ACC112 (cell line): ENCODE measurements at regions not wholly inside any gene's neighbourhood (a gene's known extent, or its start where the extent isn't known, plus 50 kb on each side); places are given as distances from the start of the nearest gene placed in this dataset.
A peak's percentile ranks its signal among the peaks of the same experiment; 100 is the strongest.

Source experiments
- H2AFZ ChIP-seq: fragments of 200-600 bp; sonication (generic); one replicate; pipeline ENCODE4 v1.6.0; 2017; ENCODE audit warnings: antibody characterized with exemption, low read length; ENCODE audit not compliant: unreplicated experiment
- H3K27ac ChIP-seq: fragments of 200-600 bp; sonication (generic); 2 replicates; pipeline ENCODE4 v1.5.1; 2014; ENCODE audit warnings: low read depth, mild to moderate bottlenecking, antibody characterized with exemption, low read length, moderate library complexity
- H3K27me3 ChIP-seq: fragments of 200-600 bp; sonication (generic); 2 replicates; pipeline ENCODE4 v1.6.1; 2014; ENCODE audit warnings: mild to moderate bottlenecking, antibody characterized with exemption, low read length, moderate library complexity, mixed read lengths; ENCODE audit not compliant: insufficient read depth
- H3K36me3 ChIP-seq: fragments of 200-600 bp; sonication (generic); 2 replicates; pipeline ENCODE4 v1.6.1; 2016; ENCODE audit warnings: mild to moderate bottlenecking, antibody characterized with exemption, low read length, moderate library complexity, mixed read lengths; ENCODE audit not compliant: insufficient read depth
- H3K4me1 ChIP-seq: fragments of 200-600 bp; sonication (generic); one replicate; pipeline ENCODE4 v1.6.1; 2016; ENCODE audit warnings: low read length, mixed read lengths; ENCODE audit not compliant: insufficient read depth, unreplicated experiment, control insufficient read depth
- H3K4me3 ChIP-seq: fragments of 200-600 bp; sonication (generic); 2 replicates; pipeline ENCODE4 v1.5.1; 2014; ENCODE audit warnings: mild to moderate bottlenecking, low read depth, low read length
- H3K79me2 ChIP-seq: fragments of 200-600 bp; sonication (generic); one replicate; pipeline ENCODE4 v1.6.0; 2016; ENCODE audit warnings: low read length; ENCODE audit not compliant: control insufficient read depth, unreplicated experiment, insufficient read depth

DNA sequence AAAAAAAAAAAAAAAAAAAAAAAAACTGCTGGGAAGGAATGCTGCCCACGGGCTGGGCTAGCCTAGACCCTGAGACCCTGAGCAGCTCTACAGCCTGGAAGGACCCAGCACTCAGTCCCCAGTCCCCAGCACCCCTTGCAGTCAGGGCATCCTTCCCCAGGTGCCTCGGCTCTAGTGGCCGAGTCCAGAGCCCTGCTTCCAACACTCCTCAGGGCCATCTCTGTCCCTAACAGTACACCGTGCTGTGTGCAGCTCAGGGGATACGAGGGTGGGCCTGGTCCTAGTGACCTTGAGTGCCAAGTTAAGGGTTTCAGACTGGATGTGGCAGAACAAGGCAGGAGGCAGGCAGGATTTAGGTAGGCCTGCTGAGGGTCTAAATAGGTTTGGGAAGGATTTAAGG lies 50.2 kb upstream of the LRP8 start:
- Histone ChIP-seq H3K79me2 (no peaks in the 10 kb centered on the region), H3K36me3 (no peaks in the 10 kb centered on the region), H3K4me1 (peaks cover 6% of the 10 kb centered on the region), H3K4me3 (no peak overlapping the region), H3K27ac (no peak overlapping the region), H3K27me3 (no peaks in the 10 kb centered on the region), H2AFZ (no peak overlapping the region)

DNA sequence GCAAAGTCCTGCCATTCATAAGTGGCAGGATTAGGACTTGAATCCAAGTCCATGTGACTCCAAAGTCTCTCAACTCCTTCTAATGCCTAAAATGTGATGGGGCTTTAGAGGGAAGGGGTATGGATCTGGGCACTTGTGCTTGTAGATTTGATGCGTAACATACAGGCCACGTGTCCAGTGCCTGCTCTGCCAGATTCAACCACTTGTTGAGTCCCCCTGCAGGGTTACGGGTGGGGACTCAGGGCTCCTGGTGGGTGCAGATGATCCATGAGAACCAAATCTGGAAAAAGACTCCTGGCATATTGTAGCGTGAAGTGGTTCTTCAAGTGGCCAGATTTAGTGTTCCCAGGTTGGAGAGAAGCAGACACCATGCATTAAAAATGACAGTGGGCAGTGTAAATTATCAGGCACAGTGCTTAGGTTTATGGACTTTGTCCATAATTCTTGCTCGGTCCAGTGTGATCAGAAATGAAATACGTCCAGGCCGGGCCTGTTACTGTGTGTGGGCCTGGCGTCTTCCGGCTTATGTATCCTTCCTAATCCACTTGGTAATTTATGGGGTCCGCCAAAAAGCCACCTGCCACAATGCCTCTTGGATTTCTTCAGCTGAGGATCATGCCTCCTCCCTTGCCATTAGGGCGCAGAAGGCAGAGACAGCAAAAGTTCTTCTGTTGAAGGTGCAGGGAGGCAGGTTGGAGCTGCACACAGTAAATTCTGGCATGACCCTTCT lies 51.2 kb upstream of the LRP8 start:
- Histone ChIP-seq H3K36me3 (no peaks in the 10 kb centered on the region), H3K27ac (no peak overlapping the region), H3K27me3 (no peaks in the 10 kb centered on the region), H3K79me2 (no peaks in the 10 kb centered on the region), H3K4me3 (no peak overlapping the region), H3K4me1 (peaks cover 6% of the 10 kb centered on the region), H2AFZ (no peak overlapping the region)

DNA sequence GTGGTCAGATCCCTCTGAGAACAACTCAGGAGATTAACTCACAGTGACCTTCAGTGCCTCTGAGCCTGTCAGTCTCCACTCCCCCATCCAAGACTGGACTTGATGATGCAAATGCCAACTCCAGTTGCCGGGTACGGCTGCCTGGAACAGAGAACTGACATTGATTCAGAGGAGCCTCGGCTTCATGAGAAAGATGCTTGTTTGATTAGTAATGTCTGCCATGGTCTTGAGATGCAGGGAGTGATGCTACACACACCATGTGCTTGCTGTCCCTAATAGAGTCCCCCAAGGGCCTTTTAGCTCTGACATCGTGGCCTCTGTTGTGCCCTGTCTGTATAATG lies 51.8 kb upstream of the LRP8 start:
- Histone ChIP-seq H3K4me3 (no peak overlapping the region), H2AFZ (no peak overlapping the region), H3K79me2 (no peaks in the 10 kb centered on the region), H3K27me3 (no peaks in the 10 kb centered on the region), H3K36me3 (no peaks in the 10 kb centered on the region), H3K4me1 (peaks cover 6% of the 10 kb centered on the region), H3K27ac (no peak overlapping the region)

DNA sequence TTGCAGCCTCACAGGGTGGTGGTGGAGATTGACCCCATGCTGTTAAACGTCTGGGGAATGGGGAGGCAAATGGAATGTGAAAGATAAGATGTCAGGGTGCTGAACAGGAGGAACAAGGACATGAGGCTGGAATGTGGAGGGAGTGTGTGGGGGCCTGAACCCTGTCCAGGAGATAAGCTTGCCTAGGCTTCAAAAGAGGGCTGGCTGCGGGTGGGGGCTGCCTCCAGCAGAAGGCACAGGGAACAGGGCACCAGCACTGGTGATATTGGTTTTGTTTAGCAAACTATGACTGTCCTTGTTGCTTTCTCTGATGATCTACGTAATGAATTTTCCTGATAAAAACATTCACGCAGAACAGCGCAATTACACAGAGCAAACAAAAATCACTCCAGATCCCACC lies 52.4 kb upstream of the LRP8 start:
- no peak overlapping the region for H2AFZ ChIP-seq
- H3K27me3 ChIP-seq: no peaks in the 10 kb centered on the region
- H3K36me3 ChIP-seq: no peaks in the 10 kb centered on the region
- H3K4me3 ChIP-seq: no peak overlapping the region
- H3K79me2 ChIP-seq: no peaks in the 10 kb centered on the region
- peaks cover 6% of the 10 kb centered on the region for H3K4me1 ChIP-seq
- H3K27ac ChIP-seq: no peak overlapping the region

DNA sequence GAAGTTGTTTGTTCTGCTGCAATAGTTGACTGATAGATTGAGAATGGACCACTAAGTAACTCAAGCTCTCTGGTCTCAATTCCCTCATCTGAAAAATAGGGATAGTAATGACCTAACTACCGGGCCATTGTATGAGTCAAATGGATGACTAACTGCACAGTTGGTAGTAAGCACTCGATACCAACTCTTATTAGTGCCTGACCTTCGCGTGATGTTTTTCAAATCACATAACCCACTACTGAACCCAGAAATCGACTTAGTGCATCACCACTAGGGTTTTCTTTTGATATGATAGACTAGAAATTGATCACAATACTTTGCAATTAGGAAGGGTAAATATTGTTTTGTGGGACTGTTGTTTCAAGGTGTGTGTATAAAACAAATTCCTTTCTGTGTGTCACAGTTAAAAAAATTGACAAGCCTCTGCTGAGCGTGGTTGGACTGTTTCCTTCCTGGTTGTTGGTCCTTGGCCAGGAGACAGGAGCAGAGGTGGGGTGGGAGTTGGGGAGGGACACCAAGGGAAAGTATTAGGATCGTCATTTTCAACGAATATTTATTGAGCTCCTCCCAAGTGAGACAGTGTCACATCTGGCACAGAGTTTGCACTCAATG lies 54.0 kb upstream of the LRP8 start:
- H3K36me3 ChIP-seq: no peaks in the 10 kb centered on the region
- peaks cover 6% of the 10 kb centered on the region for H3K4me1 ChIP-seq
- H3K27me3 ChIP-seq: no peaks in the 10 kb centered on the region
- no peak overlapping the region for H2AFZ ChIP-seq
- H3K79me2 ChIP-seq: no peaks in the 10 kb centered on the region
- no peak overlapping the region for H3K4me3 ChIP-seq
- H3K27ac ChIP-seq: no peak overlapping the region

DNA sequence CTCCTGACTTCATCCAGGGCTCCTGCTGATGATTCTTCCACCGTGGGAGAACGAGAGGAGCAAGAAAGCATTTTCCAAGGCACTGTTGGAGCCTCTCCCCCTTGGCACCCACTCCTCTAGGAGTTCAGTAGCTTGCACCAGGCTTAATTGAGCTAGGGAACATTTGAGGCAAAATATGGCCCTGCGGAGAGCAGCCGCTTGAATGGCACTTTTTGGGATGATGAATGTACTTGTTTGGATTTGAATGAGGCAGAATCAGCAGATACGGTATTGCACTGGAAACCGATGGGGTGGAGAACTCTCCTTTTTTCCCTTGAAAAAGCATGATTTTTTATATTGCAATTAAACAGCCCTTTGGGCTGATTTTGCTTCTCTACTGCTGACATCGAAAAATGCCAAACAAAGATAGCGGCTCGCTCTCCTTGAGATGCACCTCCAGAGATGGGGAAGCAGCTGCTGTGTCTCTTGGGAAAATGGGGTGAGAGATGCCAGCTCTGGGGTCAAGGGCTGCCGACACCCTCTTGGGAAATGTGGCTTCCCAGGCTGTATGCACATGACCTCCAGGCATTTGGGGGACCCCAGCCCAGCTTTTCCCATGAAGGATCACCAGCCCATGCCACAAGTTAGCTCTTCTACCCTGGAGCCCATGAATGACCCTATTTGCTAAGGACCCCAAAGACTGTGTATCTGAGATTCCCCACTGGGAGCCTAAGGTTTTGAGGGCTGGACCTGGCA lies 55.4 kb upstream of the LRP8 start:
- Histone ChIP-seq H3K4me3 (no peak overlapping the region), H3K36me3 (no peaks in the 10 kb centered on the region), H3K79me2 (no peaks in the 10 kb centered on the region), H3K27ac (no peak overlapping the region), H3K4me1 (peaks cover 6% of the 10 kb centered on the region), H3K27me3 (peaks cover 9% of the 10 kb centered on the region; the same call in 1 of the 2 replicates), H2AFZ (no peak overlapping the region)

DNA sequence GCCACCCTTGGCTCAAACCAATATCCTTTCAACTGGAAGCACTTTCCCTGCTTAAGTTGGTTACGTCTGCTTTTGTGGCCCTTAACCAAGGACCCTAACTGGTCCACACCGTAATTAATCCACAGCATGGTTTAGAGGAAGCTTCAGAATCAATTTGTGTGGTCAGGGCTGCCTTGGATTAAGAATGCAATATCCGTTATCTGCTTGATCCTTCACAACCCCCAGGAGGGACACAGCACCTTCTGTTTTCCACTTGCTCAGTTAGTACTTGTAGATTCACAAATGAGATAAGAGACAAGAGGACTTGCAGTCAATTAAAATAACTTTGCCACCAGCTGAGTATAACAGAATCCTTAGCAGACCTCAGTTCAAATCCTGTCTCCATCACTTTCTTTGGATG lies 56.9 kb upstream of the LRP8 start:
- Histone ChIP-seq H2AFZ (no peak overlapping the region), H3K36me3 (no peaks in the 10 kb centered on the region), H3K27me3 (peaks cover 9% of the 10 kb centered on the region; the same call in 1 of the 2 replicates), H3K27ac (no peak overlapping the region), H3K79me2 (no peaks in the 10 kb centered on the region), H3K4me3 (no peak overlapping the region), H3K4me1 (peaks cover 6% of the 10 kb centered on the region)

DNA sequence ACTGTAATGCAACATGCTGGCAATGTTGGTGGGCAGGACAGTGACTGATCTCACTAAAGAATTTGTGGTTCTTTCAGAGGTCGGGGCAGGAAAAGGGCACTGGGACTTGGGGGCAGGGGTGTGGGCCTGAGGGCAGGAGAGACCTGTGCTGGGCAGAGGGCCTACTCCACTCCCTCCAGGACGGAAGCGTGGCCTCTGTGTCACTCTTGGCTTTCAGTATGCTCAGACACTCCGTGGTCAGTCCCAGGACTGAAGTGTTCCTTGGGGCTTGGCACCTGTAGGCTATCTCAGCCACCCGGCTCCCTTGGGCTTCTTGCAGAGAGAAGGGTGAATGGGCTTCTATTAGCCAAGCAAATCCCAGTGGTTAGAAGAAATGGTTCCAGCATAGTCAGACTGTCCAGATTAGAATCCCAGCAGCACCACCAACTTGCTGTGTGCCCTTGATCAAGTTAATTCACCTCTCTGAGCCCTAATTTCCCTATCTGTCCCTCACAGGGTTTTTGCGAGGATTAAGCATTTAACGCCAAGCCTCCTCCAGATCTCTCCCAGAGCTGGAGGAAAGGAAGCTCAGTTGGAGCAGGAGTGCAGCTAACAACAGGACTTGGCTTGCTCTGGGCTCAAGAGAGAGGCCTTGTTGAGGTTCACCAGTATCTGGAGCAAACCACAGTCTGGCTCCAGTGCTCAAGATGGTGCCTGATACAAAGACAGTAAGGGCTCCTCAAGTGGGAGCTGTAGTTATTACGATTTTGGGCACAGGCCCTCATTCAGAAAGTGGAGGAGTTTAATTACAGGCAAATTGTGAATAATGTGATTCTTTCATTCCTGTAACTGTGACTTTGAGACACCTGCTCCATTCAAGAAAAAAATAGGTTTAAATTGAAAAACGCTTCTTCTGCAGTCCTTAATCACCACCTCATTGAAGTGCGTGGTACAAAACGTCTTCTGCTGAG lies 57.7 kb upstream of the LRP8 start:
- Histone ChIP-seq H3K4me1 (peaks cover 11% of the 10 kb centered on the region), H3K36me3 (no peaks in the 10 kb centered on the region), H3K4me3 (no peak overlapping the region), H3K27me3 (peaks cover 9% of the 10 kb centered on the region; the same call in 1 of the 2 replicates), H3K79me2 (no peaks in the 10 kb centered on the region), H2AFZ (no peak overlapping the region), H3K27ac (no peak overlapping the region)

DNA sequence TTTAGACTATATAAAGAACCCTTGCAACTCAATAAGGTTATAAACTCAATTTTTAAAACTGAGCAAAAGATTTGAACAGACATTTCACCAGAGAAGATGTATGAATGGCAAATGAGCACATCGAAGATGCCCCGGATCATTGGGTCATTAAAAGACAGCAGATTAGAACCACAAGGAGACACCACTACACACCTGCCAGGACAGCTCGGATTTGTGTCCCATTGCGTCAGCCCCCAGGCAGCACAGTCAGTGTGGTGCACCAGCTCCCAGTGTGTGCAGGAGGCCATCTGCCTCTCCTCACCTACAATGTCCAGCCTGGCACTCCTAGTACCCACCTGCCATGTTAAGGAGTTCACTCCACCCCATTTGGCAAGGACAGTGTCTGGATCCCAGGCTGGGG lies 61.1 kb upstream of the LRP8 start:
- Histone ChIP-seq H3K27ac (no peak overlapping the region), H3K27me3 (peaks cover 9% of the 10 kb centered on the region; the same call in 1 of the 2 replicates), H3K79me2 (no peaks in the 10 kb centered on the region), H3K4me1 (peaks cover 8% of the 10 kb centered on the region), H3K36me3 (no peaks in the 10 kb centered on the region), H3K4me3 (no peak overlapping the region), H2AFZ (no peak overlapping the region)

DNA sequence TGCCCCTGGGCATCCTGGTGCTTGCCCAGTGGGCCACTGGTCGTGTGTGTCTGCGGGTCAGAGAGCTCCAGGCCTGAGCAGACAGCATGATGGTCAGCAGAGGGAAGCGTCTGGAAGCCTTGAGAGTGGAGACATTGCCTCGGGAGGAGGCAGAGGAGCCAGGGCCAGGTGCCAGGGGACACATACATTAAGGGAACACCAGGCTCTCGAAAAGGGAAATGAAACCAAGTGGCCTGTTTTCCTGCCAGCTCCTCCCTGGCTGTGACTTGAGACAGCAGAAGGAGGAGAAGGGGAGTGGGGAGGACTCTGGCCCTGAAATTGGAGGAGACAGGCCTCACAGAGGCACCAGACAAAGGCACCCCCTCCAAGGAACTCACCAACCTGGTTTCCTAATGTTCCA lies 62.4 kb upstream of the LRP8 start:
- H3K36me3 ChIP-seq: no peaks in the 10 kb centered on the region
- H2AFZ ChIP-seq: peak overlapping the region; percentile 5
- no peak overlapping the region for H3K4me3 ChIP-seq
- H3K27ac ChIP-seq: no peak overlapping the region
- H3K79me2 ChIP-seq: no peaks in the 10 kb centered on the region
- peaks cover 8% of the 10 kb centered on the region for H3K4me1 ChIP-seq
- peaks cover 9% of the 10 kb centered on the region; the same call in 1 of the 2 replicates for H3K27me3 ChIP-seq
